C4-2B (cell line): ENCODE measurements at regions not wholly inside any gene's neighbourhood (a gene's known extent, or its start where the extent isn't known, plus 50 kb on each side); places are given as distances from the start of the nearest gene placed in this dataset.

ENCODE experiments used
- CTCF ChIP-seq: fragments of 450-650 bp; conservative IDR thresholded peaks from 2 replicates; pipeline ENCODE4 v1.5.1; 2017; ENCODE audit warnings: mild to moderate bottlenecking
- ZFX ChIP-seq: fragments of 450-650 bp; IDR thresholded peaks from 2 replicates; pipeline ENCODE4 v1.6.1; 2017

DNA sequence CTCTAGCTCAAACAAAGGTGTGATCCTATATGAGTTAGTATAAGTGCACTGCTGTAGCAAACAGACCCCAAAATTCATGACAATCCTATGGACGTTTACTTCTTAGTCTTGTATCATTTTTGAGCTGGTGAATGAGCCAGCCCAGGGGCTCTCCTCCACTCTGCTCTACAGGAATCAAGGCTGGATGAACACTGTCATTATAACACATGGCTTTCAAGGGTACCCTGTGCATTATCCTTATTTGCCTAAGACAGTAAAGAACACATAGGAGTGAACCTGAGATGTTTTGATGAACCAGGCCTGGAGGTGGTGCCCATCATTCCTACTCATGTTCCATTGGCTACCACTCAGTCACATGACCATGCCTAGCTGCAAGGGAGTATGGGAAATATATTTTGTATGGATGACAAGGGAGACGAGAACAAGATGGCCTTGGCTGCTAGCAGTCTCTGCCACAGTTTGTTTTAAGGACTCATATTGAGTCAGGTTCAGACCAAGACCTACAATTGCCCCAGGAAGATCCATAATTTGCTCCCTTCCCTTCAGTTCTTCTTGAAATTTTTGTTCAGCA lies 107.4 kb upstream of the HES1 start:
- TF ChIP-seq CTCF, result no peak
- TF ChIP-seq ZFX, result no peak
